Heart left ventricle (tissue), 13 donors: ENCODE measurements at regions not wholly inside any gene's neighbourhood (a gene's known extent, or its start where the extent isn't known, plus 50 kb on each side); places are given as distances from the start of the nearest gene placed in this dataset.

Source experiments
- CTCF ChIP-seq, 12 donors: fragments of 200-600 bp; sonication (generic) in 4 of 12; IDR thresholded peaks; one replicate each; pipeline versions ENCODE4 v1.5.0 to v1.8.0; 2018 to 2022; ENCODE audit warnings: antibody characterized with exemption in 12 of 12, mild to moderate bottlenecking in 5 of 12
- POLR2A ChIP-seq, 2 donors: fragments of 450-650 bp; IDR thresholded peaks; one replicate each; pipeline ENCODE4 v1.6.1; 2017; ENCODE audit warnings: antibody characterized with exemption in 2 of 2, mild to moderate bottlenecking in 2 of 2, moderate library complexity in 2 of 2
- donor health status: ischemic (EF 13 %, LVEDD 7.1; RV severe dilation, severe dysfunction).
- donor health status: DM: no; HTN: yes; CAD: no.
- donor health status: DM: no; HTN: no; CAD: no.
- donor health status: ischemic (EF 25% LVEDD 6.9; RV normal size, moderate dysfunction).
- donor health status: ischemic (EF 25% LVEDD 5.7; RV mildly dilated, moderate dysfunction).
- donor health status: ischemic (EF 35%, LVEDD 5.7; RV mildly dilated, moderate dysfunction).
- donor health status: nonischemic (EF 11% LVEDD 7.7; RV severe dilation, severe dysfunction).
- donor health status: DM: yes; HTN: yes; CAD: no.
- donor health status: PGD.
- donor health status: ischemic (EF 29% LVEDD 5.4; RV normal size, mild dysfunction).
- donor health status: nonischemic (EF 23%, LVEDD 6.1; RV moderate dilation, normal function).

- no peak for TF ChIP-seq CTCF (IDR thresholded peaks at IDR 0.05)
- TF ChIP-seq POLR2A (IDR thresholded peaks at IDR 0.05): no peak
Measured at GRCh38 chr17:47064684-47065083, 85.6 kb upstream of the RPRML start.
